GM21528 (cell line): ENCODE measurements at regions not wholly inside any gene's neighbourhood (a gene's known extent, or its start where the extent isn't known, plus 50 kb on each side); places are given as distances from the start of the nearest gene placed in this dataset.

Experiments used
- ATAC-seq: cut with Tn5 transposase; IDR thresholded peaks from one replicate; pipeline ENCODE4 v1.9.1; 2021; ENCODE audit warnings: mild to moderate bottlenecking, moderate library complexity; ENCODE audit not compliant: unreplicated experiment, low FRiP score

DNA sequence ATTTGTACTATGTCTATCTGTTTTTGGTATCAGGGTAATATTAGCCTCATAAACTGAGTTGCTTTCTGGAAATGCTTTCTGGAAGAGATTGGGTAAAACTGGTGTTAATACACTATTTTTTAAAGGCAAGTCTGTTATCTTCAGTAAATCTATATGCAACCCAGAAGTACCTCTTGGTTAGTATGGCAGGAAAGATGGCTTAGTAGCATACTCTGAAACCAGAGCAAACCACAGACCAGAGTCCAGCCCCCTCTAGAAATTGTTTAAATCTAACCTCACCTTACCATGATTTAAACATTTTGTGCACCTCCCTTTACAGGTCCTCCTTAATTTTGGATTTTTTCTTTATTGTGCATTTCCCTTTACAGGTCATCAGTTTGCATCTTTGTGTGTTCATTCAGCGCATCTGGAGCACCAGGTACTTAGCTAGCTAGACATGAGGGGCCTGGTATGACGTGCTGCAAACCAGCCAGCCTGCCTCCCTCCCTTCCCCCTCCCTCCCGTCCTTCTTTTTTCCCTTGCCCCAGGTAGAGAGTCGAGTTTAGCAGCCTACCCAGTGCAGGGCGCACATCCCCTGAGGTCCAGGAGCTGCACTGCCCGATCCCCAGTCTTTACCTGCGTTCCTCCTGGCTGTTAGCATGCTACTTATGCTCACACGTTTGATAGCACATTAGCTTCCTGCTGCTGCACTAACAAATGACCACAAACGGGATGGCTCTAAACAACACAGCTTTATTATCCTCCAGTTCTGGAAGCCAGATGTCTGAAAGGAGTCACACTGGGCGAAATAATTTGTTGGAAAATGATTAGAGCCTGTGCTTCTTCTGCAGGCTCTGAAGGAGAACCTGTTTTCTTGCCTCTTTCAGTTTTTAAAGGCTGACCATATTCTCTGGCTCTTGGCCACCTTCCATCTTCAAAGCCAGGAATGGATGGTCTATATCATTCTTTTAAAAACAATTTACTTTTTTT, 299.9 kb upstream of the HABP2 start:
- ATAC-seq, result no peak

- ATAC-seq, result no peak
Observed at GRCh38 chr10:113259576-113260226, 293.2 kb upstream of the HABP2 start.

GRCh38 chr10:113261161-113261560, 291.7 kb upstream of the HABP2 start:
- no peak for ATAC-seq

- no peak for ATAC-seq
Observed at GRCh38 chr10:113261611-113262091, 291.2 kb upstream of the HABP2 start.

- no peak for ATAC-seq
Observed at GRCh38 chr10:113263056-113263455, 289.8 kb upstream of the HABP2 start.

DNA sequence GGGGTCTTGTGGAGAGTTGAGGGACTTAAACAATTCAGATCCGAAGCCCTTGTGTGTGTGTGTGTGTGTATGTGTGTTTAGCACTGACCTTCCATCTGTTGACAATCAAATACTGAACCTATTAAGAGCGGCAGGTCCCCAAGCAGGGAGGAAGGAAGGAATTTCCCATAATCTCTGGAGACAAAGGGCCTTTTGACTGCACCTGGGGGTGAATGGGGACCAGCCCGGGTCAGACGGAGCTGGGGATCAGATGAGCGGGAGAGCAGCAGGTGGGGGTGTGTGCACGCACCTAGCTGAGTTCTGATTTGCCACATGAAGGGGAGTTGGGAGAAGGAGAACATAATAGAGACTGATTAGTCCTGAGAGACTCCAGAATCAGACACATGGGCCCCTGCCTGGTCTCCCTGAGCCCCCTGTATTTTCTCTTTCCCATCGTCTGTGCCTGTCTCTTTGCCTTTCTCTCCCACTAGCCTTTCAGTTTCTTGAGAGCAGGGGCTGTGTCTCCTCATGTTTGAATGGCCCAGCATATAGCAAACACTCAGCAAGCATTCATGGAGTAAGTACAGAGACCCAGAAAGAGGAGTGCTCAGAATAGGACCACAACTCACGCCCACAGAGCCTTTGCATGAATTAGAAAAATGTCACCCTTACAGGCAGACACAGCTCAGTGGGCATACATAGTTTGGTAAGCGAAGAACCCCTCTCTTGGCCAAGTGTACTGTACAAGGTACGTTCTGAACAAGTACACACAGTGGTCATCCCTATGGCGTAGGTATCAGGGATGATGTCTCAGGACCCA, 288.3 kb upstream of the HABP2 start:
- no peak for ATAC-seq

- ATAC-seq, result no peak
Observed at GRCh38 chr10:113266147-113266546, 286.7 kb upstream of the HABP2 start.

DNA sequence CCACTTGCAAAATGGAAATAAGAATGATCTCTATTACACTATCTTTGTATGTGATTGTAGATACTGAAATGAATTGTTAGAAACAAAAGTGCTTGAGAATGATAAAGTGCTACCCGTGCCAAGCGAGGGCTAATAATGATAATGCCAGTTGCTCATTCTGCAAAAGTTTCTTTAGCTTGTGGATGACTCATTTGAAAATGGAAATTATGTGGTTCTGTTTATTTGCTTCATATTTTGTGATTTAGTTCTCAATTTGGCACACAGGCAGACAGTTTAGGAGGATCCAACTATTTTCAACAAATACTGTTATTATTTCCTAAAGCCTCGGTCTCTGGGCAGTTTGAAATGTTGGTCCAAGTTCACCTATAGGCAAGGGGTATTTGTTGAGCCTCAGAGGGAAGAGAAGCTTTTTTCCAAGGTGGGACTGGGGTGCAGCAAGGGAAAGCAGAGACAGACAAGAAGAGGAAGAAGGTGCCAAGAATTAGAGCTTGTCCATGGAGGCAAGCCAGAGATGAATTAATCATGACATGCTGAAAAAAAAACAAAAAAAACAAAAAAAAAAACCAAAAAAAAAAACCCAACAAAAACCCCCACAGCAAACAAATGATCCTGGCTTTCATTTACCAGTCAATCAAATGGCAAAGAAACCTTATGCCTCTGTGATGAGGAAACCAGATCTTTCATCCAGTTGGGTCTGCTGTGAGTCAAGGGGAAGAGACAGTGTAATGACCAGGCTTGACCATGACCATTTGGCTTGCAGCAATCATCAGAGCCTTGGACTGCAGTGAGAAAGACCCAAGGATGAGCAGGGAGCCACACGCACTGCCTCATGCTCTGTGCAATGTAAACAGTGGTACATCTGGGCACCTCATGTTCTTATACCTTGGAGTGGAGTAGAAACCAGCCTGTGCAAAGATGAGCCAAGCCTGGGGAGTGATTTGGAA, 285.0 kb upstream of the HABP2 start:
- no peak for ATAC-seq

- ATAC-seq, result no peak
Observed at GRCh38 chr10:113269333-113269732, 283.5 kb upstream of the HABP2 start.

DNA sequence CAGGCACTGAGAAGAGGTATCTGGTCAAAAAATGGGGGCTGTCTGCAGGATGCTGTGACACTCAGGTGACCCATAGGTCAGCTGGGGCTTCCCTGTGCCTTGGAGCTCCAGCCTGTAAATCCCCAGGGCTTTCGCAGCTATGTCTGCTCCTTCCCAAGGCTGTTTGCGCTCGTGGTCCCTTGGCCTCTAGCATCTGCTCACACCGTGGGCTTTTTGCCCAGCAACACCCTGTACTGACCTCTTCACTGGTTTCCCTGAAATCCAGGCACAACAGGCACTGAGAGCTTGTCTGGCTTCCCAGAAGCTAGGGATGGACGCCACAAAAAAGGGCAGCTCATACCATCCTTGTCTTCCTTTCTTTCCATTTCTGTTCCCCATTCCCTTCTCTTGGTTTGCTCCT, 280.3 kb upstream of the HABP2 start:
- no peak for ATAC-seq

- no peak for ATAC-seq
Observed at GRCh38 chr10:113273181-113274163, 279.4 kb upstream of the HABP2 start.

DNA sequence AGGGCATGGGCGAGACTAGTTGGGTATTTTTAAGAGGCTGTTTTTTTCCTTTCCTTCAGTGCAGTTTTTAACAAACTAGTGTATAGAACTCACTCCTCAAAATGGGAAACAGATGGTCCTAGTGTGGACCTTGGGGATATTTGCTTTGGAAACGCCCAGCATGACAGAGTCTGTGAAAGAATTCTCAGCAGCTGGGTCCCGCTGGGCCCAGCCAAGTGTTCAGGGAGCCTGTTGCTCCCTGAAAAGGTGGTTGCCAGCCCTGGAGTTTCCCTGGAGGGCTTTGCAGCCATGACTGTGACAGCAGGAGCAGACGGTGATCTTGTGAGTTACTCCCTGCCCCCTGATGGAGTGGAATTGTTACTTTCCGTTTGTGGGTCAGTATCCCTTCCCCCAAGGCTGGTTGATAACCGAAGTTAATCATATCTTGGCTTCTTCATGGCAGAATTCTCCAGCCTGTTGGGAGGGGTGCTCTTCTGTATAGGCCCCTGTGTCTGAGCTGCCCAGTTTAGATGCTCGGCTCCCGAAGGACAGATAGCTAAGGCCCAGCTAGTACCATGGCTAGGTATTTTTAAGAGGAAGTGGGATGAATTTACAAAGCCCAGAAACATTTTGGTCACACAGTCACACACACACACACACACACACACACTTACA, 278.6 kb upstream of the HABP2 start:
- ATAC-seq, result no peak

GRCh38 chr10:113278221-113278620, 274.6 kb upstream of the HABP2 start:
- ATAC-seq, result no peak

GRCh38 chr10:113278664-113279063, 274.2 kb upstream of the HABP2 start:
- ATAC-seq, result no peak

DNA sequence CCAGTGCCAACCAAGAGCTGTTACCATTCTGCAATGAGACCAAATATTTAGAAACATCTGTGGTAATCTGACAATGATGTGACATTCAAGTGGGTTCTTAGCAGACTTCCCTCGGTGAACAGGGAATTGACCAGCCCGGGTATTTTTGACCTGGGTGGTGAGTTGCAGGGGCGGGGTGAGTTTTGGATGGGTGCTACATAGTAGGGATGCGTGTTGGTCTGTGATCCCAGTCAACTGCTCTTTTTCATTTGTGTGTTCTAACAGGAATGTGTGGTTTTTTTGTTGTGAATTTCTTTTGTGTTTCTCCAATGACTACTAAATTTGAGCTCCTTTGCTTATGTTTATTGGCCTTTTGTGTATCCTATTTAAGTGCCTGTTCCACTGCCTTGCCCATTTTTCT, 273.6 kb upstream of the HABP2 start:
- no peak for ATAC-seq

DNA sequence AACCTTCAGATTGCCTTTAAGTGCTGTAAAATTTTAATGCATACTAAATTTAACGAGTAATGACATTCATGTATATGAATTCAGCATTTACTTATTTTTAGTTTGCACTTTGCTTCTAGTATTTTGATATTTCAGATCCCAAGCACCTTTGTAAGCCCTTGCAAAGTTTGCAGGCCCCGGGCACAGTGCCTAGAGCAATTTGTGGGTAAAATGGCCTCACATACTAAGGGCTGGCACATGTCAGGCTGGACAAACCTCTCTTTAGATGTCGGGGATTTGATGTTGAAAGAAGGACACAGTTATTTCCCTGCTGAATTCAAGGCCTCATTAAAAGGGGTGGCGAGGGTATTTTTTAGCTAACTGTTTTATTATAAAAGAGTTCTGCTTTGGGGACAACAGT, 270.3 kb upstream of the HABP2 start:
- no peak for ATAC-seq

DNA sequence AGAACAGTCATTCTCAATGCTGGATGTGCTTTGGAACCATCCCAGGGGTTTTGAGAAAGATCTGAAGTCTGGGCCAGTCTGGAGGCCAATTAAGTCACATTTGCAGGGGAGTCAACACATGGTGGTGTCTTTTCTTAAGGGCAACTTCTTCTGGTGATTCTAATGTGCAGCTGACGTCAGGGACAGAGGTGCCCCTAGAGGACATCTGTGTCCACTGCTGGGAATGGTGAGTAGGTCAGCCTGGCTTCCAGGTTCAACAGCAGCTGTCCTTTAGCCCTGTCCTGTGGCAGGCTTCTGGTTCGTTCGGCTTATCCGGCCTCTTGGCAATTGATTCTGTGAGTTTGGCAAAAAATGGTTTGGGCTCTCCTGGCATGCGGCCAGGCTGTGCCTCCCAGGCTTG, 269.7 kb upstream of the HABP2 start:
- ATAC-seq, result no peak

GRCh38 chr10:113284635-113285034, 268.2 kb upstream of the HABP2 start:
- no peak for ATAC-seq
